ENCODE measurements at regions not wholly inside any gene's neighbourhood (a gene's known extent, or its start where the extent isn't known, plus 50 kb on each side); places are given as distances from the start of the nearest gene placed in this dataset.

- TF ChIP-seq NFIC (IDR thresholded peaks at IDR 0.05; ENCODE audit: low read depth, low read length), result no peak
Observed at GRCh38 chr3:43894176-43895049, 203.7 kb downstream of the ABHD5 start (continued).

GRCh38 chr3:43895573-43895972 is 204.8 kb downstream of the ABHD5 start:
- peaks cover 0 to 3% of the 10 kb centered on the region in 2 experiments; a peak in 2 of 4 replicates for H3K27me3 ChIP-seq (replicated peaks in 1 of 2; ENCODE audit: control insufficient read depth in 2 of 2, insufficient read depth in 2 of 2, low read length in 1 of 2)
- ChIA-PET SMC1A (ENCODE audit: uncharacterized antibody, unreplicated experiment) (interaction anchor here (0.7 to 1.5 kb wide), 3 partner anchors 14 to 125 kb away, joined by 3 read pairs; no protein-coding TSS in a partner anchor), RAD21 (ENCODE audit: unreplicated experiment) (interaction anchor here (0.6 kb wide), 1 partner anchor 9 kb away, joined by 4 read pairs; no protein-coding TSS in a partner anchor), CTCF (interaction anchor here (1.2 to 1.5 kb wide), 2 partner anchors 40 to 219 kb away, joined by 3 to 4 read pairs; no protein-coding TSS in a partner anchor), POLR2A (interaction anchor here (0.5 kb wide), 1 partner anchor 437 kb away, joined by 4 read pairs; no protein-coding TSS in a partner anchor)
- in situ Hi-C loops (cut with MboI), result no loop called here
- H2AFZ ChIP-seq (ENCODE audit: control insufficient read depth, low read depth, low read length), result no peak overlapping the region
- H3K9me3 ChIP-seq (replicated peaks; ENCODE audit: control insufficient read depth, insufficient read depth, low read length), result peaks cover 1% of the 10 kb centered on the region
- DNase-seq (ENCODE audit: low read depth, low spot score) (no peak), ATAC-seq (no peak), FAIRE-seq (no peak)
- H3K79me2 ChIP-seq (ENCODE audit: control insufficient read depth, insufficient read depth, low read length), result no peaks in the 10 kb centered on the region
- intact Hi-C loops (cut with micrococcal nuclease; ENCODE audit: unreplicated experiment), result no loop called here
- H3K4me3 ChIP-seq, result no peak overlapping the region
- H3K36me3 ChIP-seq (ENCODE audit: control insufficient read depth in 2 of 2, insufficient read depth in 2 of 2, low read length in 1 of 2), result no peaks in the 10 kb centered on the region
- peaks cover 18% of the 10 kb centered on the region for H3K4me1 ChIP-seq (ENCODE audit: control insufficient read depth, insufficient read depth, low read length)
- 46% methylated on average over 4 of the region's 4 CpGs for WGBS (ENCODE audit: insufficient coverage, insufficient replicate concordance, low lambda C conversion rate, missing lambda C conversion rate)
- no peak overlapping the region for H3K27ac ChIP-seq (ENCODE audit: control insufficient read depth, insufficient read depth)
- H4K20me1 ChIP-seq (ENCODE audit: control insufficient read depth, insufficient read depth), result no peaks in the 10 kb centered on the region
- BruUV-seq (replicated peaks), result no TSS peak
- H3K4me2 ChIP-seq (ENCODE audit: control insufficient read depth, insufficient read depth), result no peak overlapping the region
- H3K9ac ChIP-seq (ENCODE audit: control insufficient read depth, insufficient read depth, low read length), result no peak overlapping the region
- TF ChIP-seq MAX (IDR thresholded peaks at IDR 0.05; ENCODE audit: low read depth, low read length), result no peak
- no peak for TF ChIP-seq EZH2 (IDR thresholded peaks at IDR 0.05; ENCODE audit: borderline replicate concordance, control insufficient read depth, low read depth, low read length)
- no peak for TF ChIP-seq RFX5 (IDR thresholded peaks at IDR 0.05; ENCODE audit: low read depth, low read length)
- TF ChIP-seq STAT3 (IDR thresholded peaks at IDR 0.05; ENCODE audit: low read depth, low read length), result no peak
- TF ChIP-seq GATAD2B (conservative IDR thresholded peaks at IDR 0.05; ENCODE audit: low read depth), result no peak
- TF ChIP-seq CHD2 (IDR thresholded peaks at IDR 0.05; ENCODE audit: borderline replicate concordance, low read depth, low read length), result no peak
- TF ChIP-seq CHD4 (IDR thresholded peaks at IDR 0.05), result no peak
- no peak for TF ChIP-seq CREM (IDR thresholded peaks at IDR 0.05; ENCODE audit: low read depth)
- no peak for TF ChIP-seq MEF2B (IDR thresholded peaks at IDR 0.05; ENCODE audit: partially characterized antibody, poor library complexity, severe bottlenecking)
- no peak for TF ChIP-seq ZZZ3 (IDR thresholded peaks at IDR 0.05; ENCODE audit: control insufficient read depth, insufficient read length, low read depth)
- TF ChIP-seq STAT1 (conservative IDR thresholded peaks at IDR 0.05), result no peak
- TF ChIP-seq IKZF2 (IDR thresholded peaks at IDR 0.05), result no peak
- TF ChIP-seq SREBF2 (IDR thresholded peaks at IDR 0.05; ENCODE audit: low read length), result no peak
- TF ChIP-seq YBX1 (IDR thresholded peaks at IDR 0.05), result no peak
- TF ChIP-seq SREBF1 (IDR thresholded peaks at IDR 0.05; ENCODE audit: low read length), result no peak
- TF ChIP-seq PRDM15 (CRISPR knock-in tag; IDR thresholded peaks at IDR 0.05), result no peak
- TF ChIP-seq MLLT1 (IDR thresholded peaks at IDR 0.05), result no peak
